ENCODE measurements at regions not wholly inside any gene's neighbourhood (a gene's known extent, or its start where the extent isn't known, plus 50 kb on each side); places are given as distances from the start of the nearest gene placed in this dataset.

DNA sequence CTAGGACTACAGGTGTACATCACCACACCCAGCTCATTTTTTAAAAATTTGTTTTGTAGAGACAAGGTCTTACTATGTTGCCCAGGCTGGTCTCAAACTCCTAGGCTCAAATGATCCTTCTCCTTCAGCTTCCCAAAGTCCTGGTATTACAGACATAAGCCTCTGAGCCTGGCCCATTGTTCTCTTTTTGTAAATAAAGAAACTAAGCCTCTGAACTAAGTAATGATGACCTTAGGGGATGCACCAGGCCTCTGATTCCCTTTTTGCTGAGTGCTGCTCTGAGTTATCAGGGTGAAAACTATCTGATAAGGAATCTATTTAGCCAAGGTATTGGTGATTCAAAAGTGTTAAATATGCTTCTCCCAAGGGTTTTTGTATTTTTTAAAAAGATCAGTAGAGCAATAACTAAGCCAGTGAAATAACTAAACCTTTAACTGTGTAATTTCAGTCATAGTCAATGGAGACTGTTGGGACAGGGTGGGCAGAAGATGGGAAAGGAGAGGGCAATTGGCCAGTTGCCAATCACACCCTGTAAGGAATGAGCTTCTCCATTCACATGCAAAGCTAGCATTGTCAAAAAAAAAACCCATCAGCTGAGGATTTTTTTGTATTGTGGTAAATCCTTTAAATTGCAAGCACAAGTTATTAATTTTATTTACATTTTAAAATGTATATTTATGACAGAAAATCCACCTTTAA lies 194.8 kb upstream of the PFN2 start:
- H3K36me3 ChIP-seq (ENCODE audit: control insufficient read depth, insufficient read depth, low read length) = no peaks in the 10 kb centered on the region
- no peak for DNase-seq
- intact Hi-C loops (cut with micrococcal nuclease) = no loop called here
- H3K27ac ChIP-seq (ENCODE audit: low read length) = no peak overlapping the region
- no peaks in the 10 kb centered on the region for H3K9me3 Mint-ChIP-seq
- no peak for ATAC-seq
- H3K4me1 Mint-ChIP-seq = no peaks in the 10 kb centered on the region
- H3K27me3 ChIP-seq (ENCODE audit: control insufficient read depth, insufficient read depth, low read length) = no peaks in the 10 kb centered on the region
- no peak overlapping the region for H3K4me3 Mint-ChIP-seq
- TF ChIP-seq, protein P1, sequence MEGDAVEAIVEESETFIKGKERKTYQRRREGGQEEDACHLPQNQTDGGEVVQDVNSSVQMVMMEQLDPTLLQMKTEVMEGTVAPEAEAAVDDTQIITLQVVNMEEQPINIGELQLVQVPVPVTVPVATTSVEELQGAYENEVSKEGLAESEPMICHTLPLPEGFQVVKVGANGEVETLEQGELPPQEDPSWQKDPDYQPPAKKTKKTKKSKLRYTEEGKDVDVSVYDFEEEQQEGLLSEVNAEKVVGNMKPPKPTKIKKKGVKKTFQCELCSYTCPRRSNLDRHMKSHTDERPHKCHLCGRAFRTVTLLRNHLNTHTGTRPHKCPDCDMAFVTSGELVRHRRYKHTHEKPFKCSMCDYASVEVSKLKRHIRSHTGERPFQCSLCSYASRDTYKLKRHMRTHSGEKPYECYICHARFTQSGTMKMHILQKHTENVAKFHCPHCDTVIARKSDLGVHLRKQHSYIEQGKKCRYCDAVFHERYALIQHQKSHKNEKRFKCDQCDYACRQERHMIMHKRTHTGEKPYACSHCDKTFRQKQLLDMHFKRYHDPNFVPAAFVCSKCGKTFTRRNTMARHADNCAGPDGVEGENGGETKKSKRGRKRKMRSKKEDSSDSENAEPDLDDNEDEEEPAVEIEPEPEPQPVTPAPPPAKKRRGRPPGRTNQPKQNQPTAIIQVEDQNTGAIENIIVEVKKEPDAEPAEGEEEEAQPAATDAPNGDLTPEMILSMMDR (IDR thresholded peaks at IDR 0.05) = no peak
- no peaks in the 10 kb centered on the region for H3K9me3 ChIP-seq (ENCODE audit: control insufficient read depth, insufficient read depth, low read length)
- H3K36me3 Mint-ChIP-seq = no peaks in the 10 kb centered on the region
- no peak overlapping the region for H3K27ac Mint-ChIP-seq
- no peaks in the 10 kb centered on the region for H3K4me1 ChIP-seq (ENCODE audit: control insufficient read depth, insufficient read depth, low read length)
- H3K27me3 Mint-ChIP-seq (ENCODE audit: low read depth in 2 of 2) = peaks cover 9 to 14% of the 10 kb centered on the region in 2 donors
- H3K4me3 ChIP-seq (ENCODE audit: low read length) = no peak overlapping the region

DNA sequence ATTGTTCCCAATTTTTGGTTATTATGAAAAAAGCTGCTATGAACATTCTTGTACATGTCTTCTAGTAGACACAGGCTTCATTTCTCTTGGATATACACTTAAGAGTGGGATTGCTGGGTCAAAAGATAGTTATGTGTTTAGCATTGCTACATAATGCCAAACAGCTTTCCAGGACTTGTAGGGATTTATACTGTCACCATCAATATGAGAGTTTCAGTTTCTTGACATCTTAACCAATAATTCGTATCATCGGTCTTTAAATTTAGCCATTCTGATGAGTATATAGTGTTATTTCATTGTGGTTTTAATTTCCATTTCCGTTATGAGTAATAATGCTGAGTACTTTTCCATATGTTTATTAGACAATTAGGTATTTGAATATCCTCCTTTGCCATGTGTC lies 190.3 kb upstream of the PFN2 start:
- peaks cover 9 to 23% of the 10 kb centered on the region in 2 donors for H3K27me3 Mint-ChIP-seq (ENCODE audit: low read depth in 2 of 2)
- no peak overlapping the region for H3K27ac Mint-ChIP-seq
- H3K4me1 Mint-ChIP-seq = no peaks in the 10 kb centered on the region
- no peak for ATAC-seq
- H3K27ac ChIP-seq (ENCODE audit: low read length) = no peak overlapping the region
- no peak overlapping the region for H3K4me3 Mint-ChIP-seq
- WGBS (ENCODE audit: insufficient coverage) = no CpG with 5 or more reads among the region's 3 CpGs
- TF ChIP-seq, protein P1 (IDR thresholded peaks at IDR 0.05) = no peak
- H3K4me1 ChIP-seq (ENCODE audit: control insufficient read depth, insufficient read depth, low read length) = no peaks in the 10 kb centered on the region
- no peak for DNase-seq
- H3K9me3 Mint-ChIP-seq = no peaks in the 10 kb centered on the region
- no peak overlapping the region for H3K4me3 ChIP-seq (ENCODE audit: low read length)
- intact Hi-C loops (cut with micrococcal nuclease) = no loop called here
- no peaks in the 10 kb centered on the region for H3K36me3 ChIP-seq (ENCODE audit: control insufficient read depth, insufficient read depth, low read length)
- H3K9me3 ChIP-seq (ENCODE audit: control insufficient read depth, insufficient read depth, low read length) = no peaks in the 10 kb centered on the region
- H3K36me3 Mint-ChIP-seq = no peaks in the 10 kb centered on the region
- no peaks in the 10 kb centered on the region for H3K27me3 ChIP-seq (ENCODE audit: control insufficient read depth, insufficient read depth, low read length)

DNA sequence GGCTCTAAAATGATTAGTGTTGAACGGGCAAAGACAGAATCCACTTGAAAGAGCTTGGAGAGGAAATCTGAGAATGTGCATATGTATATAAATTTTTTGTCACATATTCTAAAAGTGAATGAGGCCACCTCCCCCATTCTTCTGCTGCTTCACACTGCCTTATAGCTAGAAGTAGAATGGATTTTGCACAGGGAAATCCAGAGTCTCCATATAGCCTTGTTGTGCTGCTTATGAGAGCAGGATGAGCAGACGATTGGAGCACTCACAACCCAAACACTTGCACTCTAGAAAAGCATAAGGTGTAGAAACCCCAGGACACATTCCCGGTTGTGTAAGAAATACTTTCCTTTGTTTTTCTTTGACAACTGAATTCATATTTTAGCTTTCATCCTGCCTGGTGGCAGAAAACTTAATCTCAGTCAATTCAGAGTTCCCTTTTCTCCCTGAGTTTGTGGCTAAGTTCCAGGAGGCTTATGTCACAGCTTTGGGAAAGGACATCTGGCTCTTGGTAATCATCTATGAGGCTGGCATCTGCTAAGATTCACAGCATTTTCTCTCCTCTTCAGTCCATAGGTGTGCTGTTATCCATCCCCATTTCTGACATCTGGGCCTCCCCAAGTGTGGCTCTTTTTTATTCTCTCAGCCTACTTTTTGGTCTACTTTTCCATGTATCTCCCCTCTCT lies 188.4 kb upstream of the PFN2 start:
- ATAC-seq (no peak), DNase-seq (no peak)
- Mint-ChIP-seq H3K36me3 (no peaks in the 10 kb centered on the region), H3K4me3 (no peak overlapping the region), H3K4me1 (no peaks in the 10 kb centered on the region), H3K27ac (no peak overlapping the region), H3K9me3 (no peaks in the 10 kb centered on the region), H3K27me3 (ENCODE audit: low read depth in 2 of 2) (peaks cover 8 to 16% of the 10 kb centered on the region in 2 donors)
- Histone ChIP-seq H3K36me3 (ENCODE audit: control insufficient read depth, insufficient read depth, low read length) (no peaks in the 10 kb centered on the region), H3K27me3 (ENCODE audit: control insufficient read depth, insufficient read depth, low read length) (peaks cover 2% of the 10 kb centered on the region), H3K9me3 (ENCODE audit: control insufficient read depth, insufficient read depth, low read length) (no peaks in the 10 kb centered on the region), H3K4me3 (ENCODE audit: low read length) (no peak overlapping the region), H3K27ac (ENCODE audit: low read length) (no peak overlapping the region), H3K4me1 (ENCODE audit: control insufficient read depth, insufficient read depth, low read length) (no peaks in the 10 kb centered on the region)
- intact Hi-C loops (cut with micrococcal nuclease) = no loop called here
- TF ChIP-seq, protein P1 (IDR thresholded peaks at IDR 0.05) = no peak
- WGBS (ENCODE audit: insufficient coverage) = 75% methylated on average over 3 of the region's 3 CpGs

All from natural killer cell (primary cell).